ENCODE measurements at regions not wholly inside any gene's neighbourhood (a gene's known extent, or its start where the extent isn't known, plus 50 kb on each side); places are given as distances from the start of the nearest gene placed in this dataset.

GRCh38 chr6:111957623-111958315, 84.5 kb upstream of the FYN start:
- no peak for TF ChIP-seq CTCF (IDR thresholded peaks at IDR 0.05)
- TF ChIP-seq POLR2A (IDR thresholded peaks at IDR 0.05), result no peak
- TF ChIP-seq EP300 (IDR thresholded peaks at IDR 0.05; ENCODE audit: low read depth), result no peak
- TF ChIP-seq POLR2AphosphoS5 (IDR thresholded peaks at IDR 0.05), result no peak

All from transverse colon (tissue), 4 donors.